AG04450 (cell line): ENCODE measurements at regions not wholly inside any gene's neighbourhood (a gene's known extent, or its start where the extent isn't known, plus 50 kb on each side); places are given as distances from the start of the nearest gene placed in this dataset.

Experiments used
- CTCF ChIA-PET: fragments of 300-600, 350-600 bp; formaldehyde crosslinking; extraction: SDS; loops from one replicate; lab custom pipeline; 2022; ENCODE audit warnings: antibody characterized with exemption, inconsistent platforms; lab: Charles Lee
- POLR2A ChIA-PET: fragments of 350-600 bp; formaldehyde crosslinking; extraction: SDS; loops from one replicate; lab custom pipeline; 2021; ENCODE audit warnings: antibody characterized with exemption, inconsistent platforms; lab: Yijun Ruan, JAX
- DNase-seq: peaks from one replicate; pipeline ENCODE4 v3.0.0-alpha.2; 2011; ENCODE audit warnings: low read depth, low spot score
- H3K27ac ChIP-seq: one replicate; pipeline ENCODE4 v1.5.1; 2012; ENCODE audit warnings: low read depth, low read length, control low read depth
- H3K27me3 ChIP-seq: one replicate; pipeline ENCODE4 v1.6.0; 2012; ENCODE audit warnings: low read length; ENCODE audit not compliant: control insufficient read depth, insufficient read depth
- H3K4me3 ChIP-seq: 2 replicates; pipeline ENCODE4 v1.5.1; 2011; ENCODE audit warnings: mild to moderate bottlenecking, low read depth, low read length, control low read depth
- H3K9me3 ChIP-seq: 2 replicates; pipeline ENCODE4 v1.5.1; 2012; ENCODE audit warnings: low read length; ENCODE audit not compliant: control insufficient read depth, insufficient read depth
- TF ChIP-seq, protein P1 (sequence below): IDR thresholded peaks from 2 replicates; pipeline ENCODE4 v1.5.1; 2011; ENCODE audit warnings: low read depth, low read length, control low read depth, inconsistent platforms

DNA sequence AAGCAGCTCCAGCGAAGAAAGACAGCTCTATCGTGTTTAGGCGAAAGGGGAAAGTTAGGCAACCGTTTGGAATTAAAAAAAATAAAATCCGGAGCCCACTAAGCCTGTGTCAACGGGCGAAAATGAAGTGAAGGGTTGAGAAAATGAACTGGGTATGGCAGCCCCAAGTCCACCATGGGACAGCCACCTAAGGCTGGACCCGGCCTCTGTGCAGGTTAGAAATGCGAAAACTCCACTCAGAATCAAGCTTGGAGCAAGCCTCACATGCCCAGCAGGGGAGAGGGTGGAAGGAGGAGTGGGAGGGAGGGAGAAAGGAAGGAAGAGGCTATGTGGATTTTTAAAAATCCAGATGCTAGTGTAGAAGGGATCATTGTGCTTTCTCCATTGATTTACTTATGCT lies 101.2 kb downstream of the IRS2 start:
- Histone ChIP-seq H3K27me3 (peaks cover 48% of the 10 kb centered on the region), H3K27ac (no peak overlapping the region), H3K4me3 (no peak overlapping the region), H3K9me3 (no peaks in the 10 kb centered on the region)
- DNase-seq = no peak
- TF ChIP-seq, protein P1, sequence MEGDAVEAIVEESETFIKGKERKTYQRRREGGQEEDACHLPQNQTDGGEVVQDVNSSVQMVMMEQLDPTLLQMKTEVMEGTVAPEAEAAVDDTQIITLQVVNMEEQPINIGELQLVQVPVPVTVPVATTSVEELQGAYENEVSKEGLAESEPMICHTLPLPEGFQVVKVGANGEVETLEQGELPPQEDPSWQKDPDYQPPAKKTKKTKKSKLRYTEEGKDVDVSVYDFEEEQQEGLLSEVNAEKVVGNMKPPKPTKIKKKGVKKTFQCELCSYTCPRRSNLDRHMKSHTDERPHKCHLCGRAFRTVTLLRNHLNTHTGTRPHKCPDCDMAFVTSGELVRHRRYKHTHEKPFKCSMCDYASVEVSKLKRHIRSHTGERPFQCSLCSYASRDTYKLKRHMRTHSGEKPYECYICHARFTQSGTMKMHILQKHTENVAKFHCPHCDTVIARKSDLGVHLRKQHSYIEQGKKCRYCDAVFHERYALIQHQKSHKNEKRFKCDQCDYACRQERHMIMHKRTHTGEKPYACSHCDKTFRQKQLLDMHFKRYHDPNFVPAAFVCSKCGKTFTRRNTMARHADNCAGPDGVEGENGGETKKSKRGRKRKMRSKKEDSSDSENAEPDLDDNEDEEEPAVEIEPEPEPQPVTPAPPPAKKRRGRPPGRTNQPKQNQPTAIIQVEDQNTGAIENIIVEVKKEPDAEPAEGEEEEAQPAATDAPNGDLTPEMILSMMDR = no peak
- ChIA-PET POLR2A (no interaction called here), CTCF (no interaction called here)

DNA sequence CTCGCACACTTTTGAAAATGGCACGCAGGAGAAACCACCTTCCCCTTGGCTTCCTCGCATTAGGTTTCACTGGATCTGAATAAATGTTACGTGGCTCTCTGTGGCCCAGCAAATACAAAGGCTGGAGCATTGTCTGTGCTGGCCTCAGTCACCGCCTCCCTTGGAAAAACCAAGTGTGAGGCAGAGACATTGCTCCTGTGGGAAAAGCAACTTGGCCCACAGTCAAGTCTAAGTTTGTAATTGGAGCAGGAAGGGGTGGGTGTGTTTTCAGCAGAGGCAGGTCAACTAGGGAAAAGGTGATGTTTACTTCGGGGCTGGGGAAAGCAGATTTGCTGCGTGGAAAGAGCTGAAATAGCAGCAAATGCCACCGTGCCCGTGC lies 101.6 kb downstream of the IRS2 start:
- no peak for DNase-seq
- H3K27ac ChIP-seq = peak overlapping the region; percentile 31
- peaks cover 48% of the 10 kb centered on the region for H3K27me3 ChIP-seq
- ChIA-PET CTCF (no interaction called here), POLR2A (no interaction called here)
- H3K4me3 ChIP-seq = no peak overlapping the region
- TF ChIP-seq, protein P1 = no peak
- no peaks in the 10 kb centered on the region for H3K9me3 ChIP-seq

DNA sequence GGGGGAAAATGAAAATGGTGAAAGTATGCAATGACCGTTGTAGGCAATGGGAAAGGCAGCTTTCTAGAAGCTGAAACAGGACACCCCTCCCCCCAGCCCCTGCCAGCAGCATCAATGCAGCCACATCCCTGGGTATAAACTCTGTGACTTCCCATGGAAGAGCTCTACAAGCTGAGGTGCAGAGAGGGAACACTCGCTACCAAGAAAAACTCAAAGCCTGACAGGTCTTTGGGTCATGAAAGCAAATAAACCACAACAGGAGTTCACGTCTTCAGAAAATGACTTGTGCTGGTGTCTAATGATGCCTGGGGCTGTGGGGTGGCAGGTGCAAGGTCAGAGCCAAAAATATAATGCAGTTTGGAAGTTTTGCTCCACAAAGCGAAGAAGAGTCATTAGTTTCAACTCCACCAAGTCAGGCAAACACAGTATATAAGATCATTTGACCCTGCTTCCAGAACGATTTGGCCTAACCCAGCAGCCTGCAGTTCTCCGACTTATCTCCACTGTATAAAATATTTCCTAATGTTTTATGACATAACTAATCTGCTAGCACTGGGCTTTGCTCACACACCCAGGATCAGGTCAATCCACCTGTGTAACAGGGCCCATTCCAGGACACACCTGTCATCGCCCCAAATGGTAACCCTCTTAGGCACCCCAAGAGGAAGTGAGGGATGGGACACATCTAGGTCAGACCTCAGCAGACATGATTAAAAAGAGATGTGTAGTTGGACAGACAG lies 102.1 kb downstream of the IRS2 start:
- Histone ChIP-seq H3K9me3 (no peaks in the 10 kb centered on the region), H3K27ac (peak overlapping the region; percentile 31), H3K4me3 (no peak overlapping the region), H3K27me3 (peaks cover 46% of the 10 kb centered on the region)
- DNase-seq = no peak
- TF ChIP-seq, protein P1 = no peak
- ChIA-PET POLR2A (no interaction called here), CTCF (no interaction called here)

DNA sequence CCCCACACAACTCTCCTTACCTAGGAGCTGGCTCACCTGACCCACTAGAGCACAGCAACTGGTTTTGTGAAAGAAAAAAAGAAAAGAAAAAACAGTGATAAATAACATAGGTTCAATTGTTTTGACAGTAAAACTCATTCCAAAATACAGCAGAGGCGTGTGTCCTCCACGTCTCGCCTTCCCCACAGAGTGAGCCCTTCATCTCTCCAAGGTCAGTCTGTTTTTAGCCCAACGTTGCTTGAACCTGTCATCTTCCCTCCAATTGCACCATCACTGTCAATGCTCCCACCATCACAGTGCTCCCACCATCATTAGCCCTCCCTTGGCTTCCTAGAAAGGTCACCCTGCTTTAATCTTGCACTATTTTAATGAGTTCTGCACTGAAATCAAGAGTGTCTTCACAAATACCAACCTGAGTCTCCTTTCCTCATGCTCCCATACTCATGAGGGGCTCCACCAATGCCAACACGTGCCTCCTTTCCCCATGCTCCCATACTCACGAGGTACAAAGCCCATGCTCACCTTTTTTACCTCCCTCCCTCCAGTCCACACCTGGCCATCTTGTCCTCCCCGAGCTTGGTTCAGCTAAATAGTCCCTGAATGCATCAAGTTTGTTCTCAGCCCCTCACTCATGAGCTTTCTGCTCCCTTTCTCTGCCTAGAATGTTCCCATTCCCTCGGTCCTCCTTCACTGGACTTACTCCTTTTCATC lies 103.7 kb downstream of the IRS2 start:
- Histone ChIP-seq H3K9me3 (no peaks in the 10 kb centered on the region), H3K27me3 (peaks cover 38% of the 10 kb centered on the region), H3K27ac (no peak overlapping the region), H3K4me3 (no peak overlapping the region)
- TF ChIP-seq, protein P1 = no peak
- ChIA-PET CTCF (no interaction called here), POLR2A (no interaction called here)
- no peak for DNase-seq

DNA sequence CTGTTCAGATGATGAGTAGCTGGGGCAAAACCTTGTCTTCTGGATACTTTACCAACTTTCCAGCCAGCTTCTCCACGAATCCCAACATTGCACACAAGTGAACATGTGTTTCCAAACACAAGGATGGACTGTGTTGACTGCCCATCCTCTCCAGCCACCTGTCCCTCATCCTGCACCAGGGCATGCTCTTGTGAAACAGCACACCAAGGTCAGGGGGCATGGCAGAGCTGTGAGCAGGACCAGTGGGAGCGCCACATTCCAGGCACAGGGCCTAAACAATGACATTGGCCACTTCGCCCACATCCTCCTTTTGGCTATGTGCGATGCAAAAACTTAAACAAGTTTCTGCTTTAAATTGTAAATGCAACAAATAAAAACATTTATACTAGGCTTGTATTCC lies 105.5 kb downstream of the IRS2 start:
- ChIA-PET POLR2A (no interaction called here), CTCF (no interaction called here)
- DNase-seq = no peak
- Histone ChIP-seq H3K27me3 (peaks cover 34% of the 10 kb centered on the region), H3K9me3 (no peaks in the 10 kb centered on the region), H3K27ac (no peak overlapping the region), H3K4me3 (no peak overlapping the region)
- TF ChIP-seq, protein P1 = no peak
